ENCODE measurements at regions not wholly inside any gene's neighbourhood (a gene's known extent, or its start where the extent isn't known, plus 50 kb on each side); places are given as distances from the start of the nearest gene placed in this dataset.

DNA sequence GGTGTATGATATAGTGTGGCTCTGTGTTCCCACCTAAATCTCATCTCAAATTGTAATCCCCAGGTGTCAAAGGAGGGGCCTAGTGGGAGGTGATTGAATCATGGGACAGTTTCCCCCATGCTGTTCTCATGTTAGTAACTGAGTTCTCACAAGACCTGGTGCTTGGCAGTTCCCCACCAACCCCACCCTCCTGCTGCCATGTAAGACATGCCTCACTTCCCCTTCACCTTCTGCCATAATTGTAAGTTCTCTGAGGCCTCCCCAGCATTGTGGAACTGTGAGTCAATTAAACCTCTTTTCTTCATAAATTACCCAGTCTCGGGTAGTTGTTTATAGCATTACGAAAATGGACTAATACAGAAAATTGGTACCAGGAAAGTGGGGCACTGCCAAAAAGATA is 1705.3 kb downstream of the NCAM2 start:
- TF ChIP-seq SIN3A (conservative IDR thresholded peaks at IDR 0.05 in 1 of 2, IDR thresholded peaks at IDR 0.05 in 1 of 2; ENCODE audit: low read depth in 1 of 2, low read length in 2 of 2) (no peak), EZH2 (IDR thresholded peaks at IDR 0.05; ENCODE audit: low read depth, low read length, severe bottlenecking) (no peak), HDAC2 (IDR thresholded peaks at IDR 0.05; ENCODE audit: borderline replicate concordance in 1 of 2, low read depth in 2 of 2, low read length in 2 of 2) (no peak), POU5F1 (IDR thresholded peaks at IDR 0.05; ENCODE audit: low read depth, low read length) (no peak), POLR2AphosphoS5 (IDR thresholded peaks at IDR 0.05; ENCODE audit: low read depth, low read length) (no peak), EP300 (IDR thresholded peaks at IDR 0.05; ENCODE audit: borderline replicate concordance in 1 of 2, low read depth in 2 of 2, low read length in 2 of 2) (no peak), RAD21 (IDR thresholded peaks at IDR 0.05 in 1 of 2, conservative IDR thresholded peaks at IDR 0.05 in 1 of 2; ENCODE audit: low read depth in 2 of 2, low read length in 2 of 2) (no peak), MAFK (IDR thresholded peaks at IDR 0.05; ENCODE audit: low read depth, low read length) (no peak), BCL11A (IDR thresholded peaks at IDR 0.05; ENCODE audit: low read depth in 2 of 2, low read length in 2 of 2) (no peak)
- TF ChIP-seq, protein P1, sequence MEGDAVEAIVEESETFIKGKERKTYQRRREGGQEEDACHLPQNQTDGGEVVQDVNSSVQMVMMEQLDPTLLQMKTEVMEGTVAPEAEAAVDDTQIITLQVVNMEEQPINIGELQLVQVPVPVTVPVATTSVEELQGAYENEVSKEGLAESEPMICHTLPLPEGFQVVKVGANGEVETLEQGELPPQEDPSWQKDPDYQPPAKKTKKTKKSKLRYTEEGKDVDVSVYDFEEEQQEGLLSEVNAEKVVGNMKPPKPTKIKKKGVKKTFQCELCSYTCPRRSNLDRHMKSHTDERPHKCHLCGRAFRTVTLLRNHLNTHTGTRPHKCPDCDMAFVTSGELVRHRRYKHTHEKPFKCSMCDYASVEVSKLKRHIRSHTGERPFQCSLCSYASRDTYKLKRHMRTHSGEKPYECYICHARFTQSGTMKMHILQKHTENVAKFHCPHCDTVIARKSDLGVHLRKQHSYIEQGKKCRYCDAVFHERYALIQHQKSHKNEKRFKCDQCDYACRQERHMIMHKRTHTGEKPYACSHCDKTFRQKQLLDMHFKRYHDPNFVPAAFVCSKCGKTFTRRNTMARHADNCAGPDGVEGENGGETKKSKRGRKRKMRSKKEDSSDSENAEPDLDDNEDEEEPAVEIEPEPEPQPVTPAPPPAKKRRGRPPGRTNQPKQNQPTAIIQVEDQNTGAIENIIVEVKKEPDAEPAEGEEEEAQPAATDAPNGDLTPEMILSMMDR (IDR thresholded peaks at IDR 0.05; ENCODE audit: control extremely low read depth in 1 of 3, insufficient read depth in 1 of 3, low read depth in 1 of 3, low read length in 3 of 3) = no peak

Measured in H1 (cell line).